Ovary (tissue), 7 donors: ENCODE measurements at regions not wholly inside any gene's neighbourhood (a gene's known extent, or its start where the extent isn't known, plus 50 kb on each side); places are given as distances from the start of the nearest gene placed in this dataset.

Experiments used
- DNase-seq, 5 donors: peaks; one replicate each; pipeline ENCODE4 v3.0.0-alpha.2; 2019 to 2020
- H3K27ac ChIP-seq, 2 donors: fragments of 200-600 bp; one replicate each; pipeline versions ENCODE4 v1.5.1 to v1.8.0; 2019 to 2022
- H3K27me3 ChIP-seq: fragments of 200-600 bp; one replicate; pipeline ENCODE4 v1.8.0; 2022
- H3K36me3 ChIP-seq: fragments of 200-600 bp; sonication (generic); one replicate; pipeline ENCODE4 v1.5.1; 2019
- H3K4me1 ChIP-seq: one replicate; pipeline ENCODE4 v1.8.1; 2013; ENCODE audit warnings: mild to moderate bottlenecking, moderate library complexity; ENCODE audit not compliant: insufficient read depth
- H3K4me3 ChIP-seq: fragments of 200-600 bp; sonication (generic); one replicate; pipeline ENCODE4 v1.5.1; 2017
- H3K9me3 ChIP-seq, 2 donors: fragments of 200-600 bp in 1 of 2; sonication (generic) in 1 of 2; one replicate each; pipeline versions ENCODE4 v1.5.1 to v1.8.1; 2013 to 2019; ENCODE audit warnings: mild to moderate bottlenecking in 1 of 2, moderate library complexity in 1 of 2
- CTCF ChIP-seq, 3 donors: fragments of 450-650 bp in 2 of 3; fragments of 200-600 bp in 1 of 3; IDR thresholded peaks; one replicate each; pipeline versions ENCODE4 v1.5.1 to v1.8.0; 2016 to 2022; ENCODE audit warnings: antibody characterized with exemption in 3 of 3, mild to moderate bottlenecking in 1 of 3
- EP300 ChIP-seq: sonication (generic); formaldehyde crosslinking; IDR thresholded peaks from one replicate; pipeline ENCODE4 v1.6.1; 2017; ENCODE audit warnings: antibody characterized with exemption
- POLR2A ChIP-seq: fragments of 450-650 bp; IDR thresholded peaks from one replicate; pipeline ENCODE4 v1.6.1; 2017; ENCODE audit warnings: antibody characterized with exemption, mild to moderate bottlenecking, moderate library complexity
- WGBS, 3 donors: extraction: QIAGEN DNeasy Blood & Tissue Kit in 1 of 3; methylation state at CpG; one replicate each; pipeline versions ENCODE4 v1.1.5 to v1.1.7; 2013 to 2017; 5-methylcytosine and 5-hydroxymethylcytosine counted together
- intact Hi-C, 4 donors: fragments of 100-400 bp; cut with DNase I; formaldehyde crosslinking; loops; one replicate each; pipeline versions ENCODE4 v1.11.0 to v1.15.1; 2022 to 2023
- donor health status: DM: no; HTN: no; CAD: no; lungs with moderate emphysema.
- donor health status: DM: no; HTN: no; CAD: no.
- donor health status: Bipolar disorder and iron deficiency.
- donor health status: DM: no; HTN: no; CAD: no.
- donor health status: DM: yes; HTN: yes; CAD: no.

GRCh38 chr21:35607406-35607805 lies 452.9 kb downstream of the SETD4 start:
- DNase-seq, result no peak
- Histone ChIP-seq H3K27me3 (no peaks in the 10 kb centered on the region), H3K9me3 (no peaks in the 10 kb centered on the region), H3K36me3 (no peaks in the 10 kb centered on the region), H3K4me3 (no peak overlapping the region), H3K27ac (no peak overlapping the region), H3K4me1 (no peaks in the 10 kb centered on the region)
- 77 to 95% (median 94%) methylated on average over 5 of the region's 5 CpGs for WGBS, 3 donors
- TF ChIP-seq EP300 (no peak), CTCF (IDR thresholded peaks at IDR 0.05) (no peak), POLR2A (no peak)
- intact Hi-C loops, result loop anchor here in 2 of 4 donors (2.0 to 10.0 kb wide), 2 partner anchors 43 to 63 kb away; no protein-coding TSS in a partner anchor

GRCh38 chr21:35606578-35606977 lies 453.7 kb downstream of the SETD4 start:
- Histone ChIP-seq H3K36me3 (no peaks in the 10 kb centered on the region), H3K4me1 (no peaks in the 10 kb centered on the region), H3K4me3 (no peak overlapping the region), H3K9me3 (no peaks in the 10 kb centered on the region), H3K27ac (no peak overlapping the region), H3K27me3 (no peaks in the 10 kb centered on the region)
- intact Hi-C loops, result loop anchor here in 2 of 4 donors (2.0 to 10.0 kb wide), 2 partner anchors 42 to 62 kb away; no protein-coding TSS in a partner anchor
- 88 to 90% (median 90%) methylated on average over 2 of the region's 2 CpGs for WGBS, 3 donors
- no peak for DNase-seq
- no peak for TF ChIP-seq CTCF (IDR thresholded peaks at IDR 0.05)
- no peak for TF ChIP-seq EP300
- TF ChIP-seq POLR2A, result no peak

GRCh38 chr21:35606146-35606545 lies 454.2 kb downstream of the SETD4 start:
- Histone ChIP-seq H3K4me1 (no peaks in the 10 kb centered on the region), H3K9me3 (no peaks in the 10 kb centered on the region), H3K4me3 (no peak overlapping the region), H3K27ac (no peak overlapping the region), H3K27me3 (no peaks in the 10 kb centered on the region), H3K36me3 (no peaks in the 10 kb centered on the region)
- TF ChIP-seq EP300 (no peak), CTCF (IDR thresholded peaks at IDR 0.05) (no peak), POLR2A (no peak)
- intact Hi-C loops, result loop anchor here in 2 of 4 donors (2.0 to 10.0 kb wide), 2 partner anchors 41 to 61 kb away; no protein-coding TSS in a partner anchor
- DNase-seq, result no peak
- 94 to 97% (median 95%) methylated on average over 6 of the region's 6 CpGs for WGBS, 3 donors

- 89 to 93% (median 93%) methylated on average over 5 of the region's 5 CpGs for WGBS, 3 donors
These were observed 456.8 kb downstream of the SETD4 start for GRCh38 chr21:35603494-35603893.

More at GRCh38 chr21:35603494-35603893, 456.8 kb downstream of the SETD4 start:
- Histone ChIP-seq H3K27ac (no peak overlapping the region), H3K9me3 (no peaks in the 10 kb centered on the region), H3K36me3 (no peaks in the 10 kb centered on the region), H3K4me3 (no peak overlapping the region), H3K4me1 (no peaks in the 10 kb centered on the region), H3K27me3 (no peaks in the 10 kb centered on the region)
- intact Hi-C loops, result loop anchor here in 1 of 4 donors (10.0 kb wide), 1 partner anchor 59 kb away; no protein-coding TSS in a partner anchor
- DNase-seq, result no peak
- TF ChIP-seq POLR2A, result no peak
- no peak for TF ChIP-seq EP300
- TF ChIP-seq CTCF (IDR thresholded peaks at IDR 0.05), result no peak
